CD14-positive monocyte (primary cell): ENCODE measurements at regions not wholly inside any gene's neighbourhood (a gene's known extent, or its start where the extent isn't known, plus 50 kb on each side); places are given as distances from the start of the nearest gene placed in this dataset.

Experiments used
- DNase-seq, 3 donors: peaks; one replicate each; pipeline ENCODE4 v3.0.0-alpha.2; 2011 to 2022
- H2AFZ ChIP-seq: 2 replicates; pipeline ENCODE4 v1.6.0; 2012; ENCODE audit warnings: mild to moderate bottlenecking, low read depth, low read length, inconsistent platforms; ENCODE audit not compliant: insufficient read depth, poor library complexity, severe bottlenecking
- H3K27ac ChIP-seq, 2 donors: 1 replicate in 1 of 2; 2 replicates in 1 of 2; pipeline ENCODE4 v1.5.1; 2012 to 2013; ENCODE audit warnings: low read length in 2 of 2, control low read depth in 1 of 2, inconsistent platforms in 1 of 2, low read depth in 1 of 2, mild to moderate bottlenecking in 1 of 2
- H3K27me3 ChIP-seq, 2 donors: one replicate each; pipeline versions ENCODE4 v1.6.0 to v1.6.1; 2011 to 2013; ENCODE audit warnings: low read length in 2 of 2; ENCODE audit not compliant: control insufficient read depth in 2 of 2, insufficient read depth in 2 of 2
- H3K36me3 ChIP-seq, 2 donors: replicated peaks in 1 of 2; 1 replicate in 1 of 2; 2 replicates in 1 of 2; pipeline versions ENCODE4 v1.5.1 to v1.6.1; 2012 to 2013; ENCODE audit warnings: low read length in 2 of 2, control low read depth in 1 of 2, inconsistent platforms in 1 of 2, mild to moderate bottlenecking in 1 of 2; ENCODE audit not compliant: insufficient read depth in 2 of 2, control insufficient read depth in 1 of 2
- H3K4me1 ChIP-seq, 2 donors: 1 replicate in 1 of 2; 2 replicates in 1 of 2; pipeline versions ENCODE4 v1.5.1 to v1.6.1; 2012 to 2013; ENCODE audit warnings: low read length in 2 of 2, control low read depth in 1 of 2, inconsistent platforms in 1 of 2, mild to moderate bottlenecking in 1 of 2, moderate library complexity in 1 of 2; ENCODE audit not compliant: insufficient read depth in 2 of 2, control insufficient read depth in 1 of 2
- H3K4me2 ChIP-seq: replicated peaks from 2 replicates; pipeline ENCODE3; 2012; ENCODE audit warnings: low read length, moderate library complexity, mild to moderate bottlenecking; ENCODE audit not compliant: poor library complexity, severe bottlenecking; ENCODE audit errors: extremely low read depth
- H3K4me3 ChIP-seq, 3 experiments: fragments of 200-600 bp in 1 of 3; sonication (generic) in 1 of 3; replicated peaks in 1 of 3; 1 replicate in 2 of 3; 2 replicates in 1 of 3; pipeline ENCODE4 v1.5.1; 2011 to 2013; ENCODE audit warnings: low read length in 3 of 3, mild to moderate bottlenecking in 3 of 3, control low read depth in 2 of 3, low read depth in 2 of 3, inconsistent platforms in 1 of 3, moderate library complexity in 1 of 3
- H3K79me2 ChIP-seq: 2 replicates; pipeline ENCODE4 v1.6.0; 2012; ENCODE audit warnings: mild to moderate bottlenecking, control low read depth, inconsistent platforms, low read length, moderate library complexity; ENCODE audit not compliant: insufficient read depth
- H3K9ac ChIP-seq: 2 replicates; pipeline ENCODE4 v1.6.0; 2017; ENCODE audit warnings: low read length, mild to moderate bottlenecking; ENCODE audit not compliant: insufficient read depth, poor library complexity, severe bottlenecking
- H3K9me3 ChIP-seq, 2 donors: replicated peaks in 1 of 2; 1 replicate in 1 of 2; 2 replicates in 1 of 2; pipeline versions ENCODE4 v1.5.1 to v1.6.1; 2012 to 2013; ENCODE audit warnings: low read length in 2 of 2, control low read depth in 1 of 2; ENCODE audit not compliant: control insufficient read depth in 1 of 2, insufficient read depth in 1 of 2
- H4K20me1 ChIP-seq: 2 replicates; pipeline ENCODE4 v1.6.0; 2012; ENCODE audit warnings: mild to moderate bottlenecking, low read length, control low read depth, moderate library complexity; ENCODE audit not compliant: insufficient read depth
- H3K27ac Mint-ChIP-seq, 7 donors: one replicate each; pipeline ENCODE4 v1.8.0; 2020; ENCODE audit warnings: mild to moderate bottlenecking in 7 of 7, mixed read lengths in 7 of 7, moderate library complexity in 6 of 7, inconsistent platforms in 2 of 7
- H3K27me3 Mint-ChIP-seq, 3 donors: one replicate each; pipeline ENCODE4 v1.8.0; 2021 to 2022; ENCODE audit warnings: low read depth in 3 of 3, mild to moderate bottlenecking in 3 of 3, mixed read lengths in 3 of 3, moderate library complexity in 3 of 3, inconsistent platforms in 1 of 3
- H3K36me3 Mint-ChIP-seq, 2 donors: one replicate each; pipeline ENCODE4 v1.8.0; 2020; ENCODE audit warnings: mixed read lengths in 2 of 2, inconsistent platforms in 1 of 2, mild to moderate bottlenecking in 1 of 2
- H3K4me1 Mint-ChIP-seq: one replicate; pipeline ENCODE4 v1.8.0; 2020; ENCODE audit warnings: mild to moderate bottlenecking, mixed read lengths
- H3K4me3 Mint-ChIP-seq, 2 donors: one replicate each; pipeline ENCODE4 v1.8.0; 2020; ENCODE audit warnings: mild to moderate bottlenecking in 2 of 2, mixed read lengths in 2 of 2, moderate library complexity in 1 of 2
- H3K9me3 Mint-ChIP-seq, 7 donors: one replicate each; pipeline ENCODE4 v1.8.0; 2020 to 2022; ENCODE audit warnings: mixed read lengths in 7 of 7, mild to moderate bottlenecking in 6 of 7, moderate library complexity in 6 of 7, inconsistent platforms in 2 of 7
- CTCF ChIP-seq: fragments of 200-600 bp; IDR thresholded peaks from one replicate; pipeline ENCODE4 v1.8.0; 2022; ENCODE audit warnings: antibody characterized with exemption, mild to moderate bottlenecking
- WGBS: methylation state at CpG from one replicate; pipeline ENCODE4 v1.1.5; 2013; ENCODE audit warnings: missing lambda C conversion rate; ENCODE audit not compliant: insufficient coverage; 5-methylcytosine and 5-hydroxymethylcytosine counted together
- intact Hi-C, 2 donors: fragments of 100-400 bp; cut with micrococcal nuclease; formaldehyde crosslinking; loops; one replicate each; pipeline versions ENCODE4 v1.15.0 to v1.15.1; 2023

- H3K27ac ChIP-seq = no peak overlapping the region
- intact Hi-C loops = no loop called here
- H2AFZ ChIP-seq = no peak overlapping the region
- H3K4me2 ChIP-seq = no peak overlapping the region
- peaks cover 0 to 4% (median 0%) of the 10 kb centered on the region in 7 donors for H3K9me3 Mint-ChIP-seq
- TF ChIP-seq CTCF = no peak
- H3K36me3 Mint-ChIP-seq = no peaks in the 10 kb centered on the region
- H3K4me1 ChIP-seq = no peaks in the 10 kb centered on the region
- WGBS = 77% methylated on average over 2 of the region's 2 CpGs
- no peak overlapping the region for H3K9ac ChIP-seq
- H3K4me1 Mint-ChIP-seq = no peaks in the 10 kb centered on the region
- H3K79me2 ChIP-seq = no peaks in the 10 kb centered on the region
- no peaks in the 10 kb centered on the region for H3K27me3 ChIP-seq
- H3K27me3 Mint-ChIP-seq = peaks cover 4 to 6% (median 4%) of the 10 kb centered on the region in 3 donors
- DNase-seq = no peak
- no peaks in the 10 kb centered on the region for H3K9me3 ChIP-seq
- H4K20me1 ChIP-seq = no peaks in the 10 kb centered on the region
- H3K4me3 ChIP-seq = no peak overlapping the region
- no peak overlapping the region for H3K27ac Mint-ChIP-seq
- no peaks in the 10 kb centered on the region for H3K36me3 ChIP-seq
- H3K4me3 Mint-ChIP-seq = no peak overlapping the region
Measured at GRCh38 chr18:46315161-46315560, 211.0 kb downstream of the HAUS1 start.

- intact Hi-C loops = no loop called here
- Mint-ChIP-seq H3K27me3 (peaks cover 1 to 5% (median 3%) of the 10 kb centered on the region in 3 donors), H3K27ac (no peak overlapping the region), H3K9me3 (peaks cover 0 to 4% (median 0%) of the 10 kb centered on the region in 7 donors), H3K36me3 (no peaks in the 10 kb centered on the region), H3K4me3 (no peak overlapping the region), H3K4me1 (no peaks in the 10 kb centered on the region)
- Histone ChIP-seq H3K36me3 (no peaks in the 10 kb centered on the region), H3K4me2 (no peak overlapping the region), H3K79me2 (no peaks in the 10 kb centered on the region), H3K9ac (no peak overlapping the region), H3K4me3 (no peak overlapping the region), H3K27ac (no peak overlapping the region), H2AFZ (no peak overlapping the region), H3K4me1 (no peaks in the 10 kb centered on the region), H3K9me3 (no peaks in the 10 kb centered on the region), H3K27me3 (no peaks in the 10 kb centered on the region), H4K20me1 (no peaks in the 10 kb centered on the region)
- DNase-seq = no peak
- 79% methylated on average over 3 of the region's 5 CpGs for WGBS
- no peak for TF ChIP-seq CTCF
Measured at GRCh38 chr18:46318356-46318755, 214.2 kb downstream of the HAUS1 start.
